PC-3 (cell line): ENCODE measurements at regions not wholly inside any gene's neighbourhood (a gene's known extent, or its start where the extent isn't known, plus 50 kb on each side); places are given as distances from the start of the nearest gene placed in this dataset.

Experiments
- EZH2 ChIP-seq: fragments of 300-600 bp; sonication (generic); IDR thresholded peaks from one replicate; pipeline ENCODE4 v1.6.1; 2017; ENCODE audit warnings: antibody characterized with exemption, mild to moderate bottlenecking, low read length; ENCODE audit not compliant: unreplicated experiment
- TF ChIP-seq, protein P1 (sequence below): fragments of 300-600 bp; sonication (generic); conservative IDR thresholded peaks from 2 replicates; pipeline ENCODE4 v1.5.1; 2017; ENCODE audit warnings: antibody characterized with exemption, low read depth, mild to moderate bottlenecking, low read length

DNA sequence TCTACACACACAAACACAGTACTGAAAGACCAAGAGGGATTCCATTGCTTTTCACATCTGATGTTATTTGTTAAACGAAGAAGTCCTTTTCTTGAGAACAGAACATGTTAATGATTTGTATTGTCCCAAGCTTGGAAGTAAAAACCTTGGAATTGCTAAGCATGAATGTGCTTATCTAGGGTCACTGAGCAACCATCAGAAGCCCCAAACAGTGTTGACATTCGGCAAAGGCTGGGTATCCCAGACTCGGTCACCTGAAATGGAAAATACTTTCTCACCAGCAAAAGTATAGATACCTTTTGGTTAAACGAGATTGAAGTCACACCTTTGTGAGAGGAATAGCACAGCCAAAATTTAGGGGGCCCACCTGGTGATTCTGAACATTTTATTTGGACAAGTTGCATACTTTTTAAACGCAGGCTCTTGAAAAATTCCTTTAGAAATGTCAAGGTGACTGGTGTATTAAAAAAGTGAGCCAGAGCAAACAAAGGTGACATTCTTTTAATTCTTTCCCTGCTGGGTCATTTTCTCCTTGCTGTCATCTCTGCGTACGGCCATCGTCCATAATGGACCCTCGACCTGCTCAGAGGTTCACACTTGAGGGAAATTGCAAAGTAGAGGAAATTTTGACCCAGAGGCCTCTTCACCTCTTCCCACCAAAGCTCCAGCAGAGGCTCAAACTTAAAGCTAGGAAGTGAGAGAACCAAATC lies 95.8 kb upstream of the FOXA2 start:
- TF ChIP-seq, protein P1, sequence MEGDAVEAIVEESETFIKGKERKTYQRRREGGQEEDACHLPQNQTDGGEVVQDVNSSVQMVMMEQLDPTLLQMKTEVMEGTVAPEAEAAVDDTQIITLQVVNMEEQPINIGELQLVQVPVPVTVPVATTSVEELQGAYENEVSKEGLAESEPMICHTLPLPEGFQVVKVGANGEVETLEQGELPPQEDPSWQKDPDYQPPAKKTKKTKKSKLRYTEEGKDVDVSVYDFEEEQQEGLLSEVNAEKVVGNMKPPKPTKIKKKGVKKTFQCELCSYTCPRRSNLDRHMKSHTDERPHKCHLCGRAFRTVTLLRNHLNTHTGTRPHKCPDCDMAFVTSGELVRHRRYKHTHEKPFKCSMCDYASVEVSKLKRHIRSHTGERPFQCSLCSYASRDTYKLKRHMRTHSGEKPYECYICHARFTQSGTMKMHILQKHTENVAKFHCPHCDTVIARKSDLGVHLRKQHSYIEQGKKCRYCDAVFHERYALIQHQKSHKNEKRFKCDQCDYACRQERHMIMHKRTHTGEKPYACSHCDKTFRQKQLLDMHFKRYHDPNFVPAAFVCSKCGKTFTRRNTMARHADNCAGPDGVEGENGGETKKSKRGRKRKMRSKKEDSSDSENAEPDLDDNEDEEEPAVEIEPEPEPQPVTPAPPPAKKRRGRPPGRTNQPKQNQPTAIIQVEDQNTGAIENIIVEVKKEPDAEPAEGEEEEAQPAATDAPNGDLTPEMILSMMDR, result no peak
- TF ChIP-seq EZH2, result no peak
